ENCODE measurements at regions not wholly inside any gene's neighbourhood (a gene's known extent, or its start where the extent isn't known, plus 50 kb on each side); places are given as distances from the start of the nearest gene placed in this dataset.
"Not testable (repeated sequence)": the region's sequence is repeated elsewhere in the genome, so short reads cannot be mapped to it uniquely, and the experiment has no call there.

- not testable (repeated sequence) for H3K9me3 ChIP-seq (ENCODE audit: control insufficient read depth, low read length); H3K4me3 ChIP-seq (ENCODE audit: insufficient read depth, low read depth, low read length); H3K27ac ChIP-seq (ENCODE audit: insufficient read depth, low read depth, low read length, poor library complexity, severe bottlenecking); H3K4me1 ChIP-seq (ENCODE audit: control insufficient read depth, insufficient read depth, low read length); H3K27me3 ChIP-seq (ENCODE audit: control insufficient read depth, insufficient read depth, low read length, poor library complexity, severe bottlenecking); H3K36me3 ChIP-seq (ENCODE audit: control insufficient read depth, insufficient read depth, low read length)
- WGBS, 2 experiments: 64 to 75% methylated on average over 10 to 11 of the region's 17 CpGs
Measured at GRCh38 chr14:106359157-106359887, 832.9 kb downstream of the TMEM121 start.

GRCh38 chr14:106365371-106365770 is 839.0 kb downstream of the TMEM121 start:
- not testable (repeated sequence) for H3K9me3 ChIP-seq (ENCODE audit: control insufficient read depth, low read length); H3K4me3 ChIP-seq (ENCODE audit: insufficient read depth, low read depth, low read length)
- WGBS, 2 experiments: 43 to 47% methylated on average over 2 of the region's 4 CpGs

GRCh38 chr14:106365894-106366293 is 839.5 kb downstream of the TMEM121 start:
- H3K36me3 ChIP-seq (ENCODE audit: control insufficient read depth, insufficient read depth, low read length); H3K27me3 ChIP-seq (ENCODE audit: control insufficient read depth, insufficient read depth, low read length, poor library complexity, severe bottlenecking); H3K9me3 ChIP-seq (ENCODE audit: control insufficient read depth, low read length); H3K27ac ChIP-seq (ENCODE audit: insufficient read depth, low read depth, low read length, poor library complexity, severe bottlenecking); H3K4me1 ChIP-seq (ENCODE audit: control insufficient read depth, insufficient read depth, low read length); H3K4me3 ChIP-seq (ENCODE audit: insufficient read depth, low read depth, low read length): not testable (repeated sequence)
- WGBS, 2 experiments: 60 to 77% methylated on average over 3 to 4 of the region's 5 CpGs

More at GRCh38 chr14:106365371-106365770, 839.0 kb downstream of the TMEM121 start:
- not testable (repeated sequence) for H3K27ac ChIP-seq (ENCODE audit: insufficient read depth, low read depth, low read length, poor library complexity, severe bottlenecking); H3K27me3 ChIP-seq (ENCODE audit: control insufficient read depth, insufficient read depth, low read length, poor library complexity, severe bottlenecking); H3K36me3 ChIP-seq (ENCODE audit: control insufficient read depth, insufficient read depth, low read length); H3K4me1 ChIP-seq (ENCODE audit: control insufficient read depth, insufficient read depth, low read length)

- not testable (repeated sequence) for H3K9me3 ChIP-seq (ENCODE audit: control insufficient read depth, low read length); H3K4me1 ChIP-seq (ENCODE audit: control insufficient read depth, insufficient read depth, low read length); H3K27me3 ChIP-seq (ENCODE audit: control insufficient read depth, insufficient read depth, low read length, poor library complexity, severe bottlenecking); H3K4me3 ChIP-seq (ENCODE audit: insufficient read depth, low read depth, low read length); H3K36me3 ChIP-seq (ENCODE audit: control insufficient read depth, insufficient read depth, low read length); H3K27ac ChIP-seq (ENCODE audit: insufficient read depth, low read depth, low read length, poor library complexity, severe bottlenecking)
- 50% methylated on average over 1 of the region's 1 CpG; no CpG with 5 or more reads in 1 of the 2 experiments for WGBS, 2 experiments
Measured at GRCh38 chr14:106366971-106367370, 840.6 kb downstream of the TMEM121 start.

GRCh38 chr14:106369456-106369855 is 843.1 kb downstream of the TMEM121 start:
- H3K27me3 ChIP-seq (ENCODE audit: control insufficient read depth, insufficient read depth, low read length, poor library complexity, severe bottlenecking); H3K36me3 ChIP-seq (ENCODE audit: control insufficient read depth, insufficient read depth, low read length); H3K4me1 ChIP-seq (ENCODE audit: control insufficient read depth, insufficient read depth, low read length); H3K4me3 ChIP-seq (ENCODE audit: insufficient read depth, low read depth, low read length); H3K9me3 ChIP-seq (ENCODE audit: control insufficient read depth, low read length); H3K27ac ChIP-seq (ENCODE audit: insufficient read depth, low read depth, low read length, poor library complexity, severe bottlenecking): not testable (repeated sequence)
- WGBS, 2 experiments: 32 to 33% methylated on average over 1 to 2 of the region's 4 CpGs

- Histone ChIP-seq H3K4me3 (ENCODE audit: insufficient read depth, low read depth, low read length) (no peak overlapping the region), H3K9me3 (ENCODE audit: control insufficient read depth, low read length) (peaks cover 8% of the 10 kb centered on the region), H3K27ac (ENCODE audit: insufficient read depth, low read depth, low read length, poor library complexity, severe bottlenecking) (no peak overlapping the region), H3K4me1 (ENCODE audit: control insufficient read depth, insufficient read depth, low read length) (no peaks in the 10 kb centered on the region), H3K36me3 (ENCODE audit: control insufficient read depth, insufficient read depth, low read length) (no peaks in the 10 kb centered on the region), H3K27me3 (ENCODE audit: control insufficient read depth, insufficient read depth, low read length, poor library complexity, severe bottlenecking) (no peaks in the 10 kb centered on the region)
- WGBS, 2 experiments: 62% methylated on average over 17 of the region's 17 CpGs
Measured at GRCh38 chr14:106372870-106373652, 846.7 kb downstream of the TMEM121 start.

- H3K4me1 ChIP-seq (ENCODE audit: control insufficient read depth, insufficient read depth, low read length); H3K4me3 ChIP-seq (ENCODE audit: insufficient read depth, low read depth, low read length); H3K36me3 ChIP-seq (ENCODE audit: control insufficient read depth, insufficient read depth, low read length); H3K27ac ChIP-seq (ENCODE audit: insufficient read depth, low read depth, low read length, poor library complexity, severe bottlenecking); H3K27me3 ChIP-seq (ENCODE audit: control insufficient read depth, insufficient read depth, low read length, poor library complexity, severe bottlenecking): not testable (repeated sequence)
- H3K9me3 ChIP-seq (ENCODE audit: control insufficient read depth, low read length): peaks cover 12% of the 10 kb centered on the region
- 83 to 86% methylated on average over 13 of the region's 13 CpGs for WGBS, 2 experiments
Measured at GRCh38 chr14:106373653-106374110, 847.3 kb downstream of the TMEM121 start.

GRCh38 chr14:106377432-106377831 is 851.0 kb downstream of the TMEM121 start:
- 71 to 79% methylated on average over 1 of the region's 1 CpG for WGBS, 2 experiments
- Histone ChIP-seq H3K27ac (ENCODE audit: insufficient read depth, low read depth, low read length, poor library complexity, severe bottlenecking) (no peak overlapping the region), H3K4me1 (ENCODE audit: control insufficient read depth, insufficient read depth, low read length) (no peaks in the 10 kb centered on the region), H3K36me3 (ENCODE audit: control insufficient read depth, insufficient read depth, low read length) (no peaks in the 10 kb centered on the region), H3K9me3 (ENCODE audit: control insufficient read depth, low read length) (peaks cover 20% of the 10 kb centered on the region), H3K27me3 (ENCODE audit: control insufficient read depth, insufficient read depth, low read length, poor library complexity, severe bottlenecking) (no peaks in the 10 kb centered on the region), H3K4me3 (ENCODE audit: insufficient read depth, low read depth, low read length) (no peak overlapping the region)

- H3K27ac ChIP-seq (ENCODE audit: insufficient read depth, low read depth, low read length, poor library complexity, severe bottlenecking): no peak overlapping the region
- H3K9me3 ChIP-seq (ENCODE audit: control insufficient read depth, low read length): peaks cover 20% of the 10 kb centered on the region
- H3K4me3 ChIP-seq (ENCODE audit: insufficient read depth, low read depth, low read length): no peak overlapping the region
- 23 to 26% methylated on average over 3 of the region's 3 CpGs for WGBS, 2 experiments
- H3K36me3 ChIP-seq (ENCODE audit: control insufficient read depth, insufficient read depth, low read length): no peaks in the 10 kb centered on the region
- H3K27me3 ChIP-seq (ENCODE audit: control insufficient read depth, insufficient read depth, low read length, poor library complexity, severe bottlenecking): no peaks in the 10 kb centered on the region
- no peaks in the 10 kb centered on the region for H3K4me1 ChIP-seq (ENCODE audit: control insufficient read depth, insufficient read depth, low read length)
Measured at GRCh38 chr14:106378191-106378590, 851.8 kb downstream of the TMEM121 start.

- WGBS, 2 experiments: 33 to 83% methylated on average over 1 of the region's 2 CpGs
- H3K4me3 ChIP-seq (ENCODE audit: insufficient read depth, low read depth, low read length): no peak overlapping the region
- no peaks in the 10 kb centered on the region for H3K27me3 ChIP-seq (ENCODE audit: control insufficient read depth, insufficient read depth, low read length, poor library complexity, severe bottlenecking)
- H3K36me3 ChIP-seq (ENCODE audit: control insufficient read depth, insufficient read depth, low read length): no peaks in the 10 kb centered on the region
- peaks cover 18% of the 10 kb centered on the region for H3K9me3 ChIP-seq (ENCODE audit: control insufficient read depth, low read length)
- H3K4me1 ChIP-seq (ENCODE audit: control insufficient read depth, insufficient read depth, low read length): no peaks in the 10 kb centered on the region
- H3K27ac ChIP-seq (ENCODE audit: insufficient read depth, low read depth, low read length, poor library complexity, severe bottlenecking): no peak overlapping the region
Measured at GRCh38 chr14:106380740-106381139, 854.4 kb downstream of the TMEM121 start.

Data from ectodermal cell (in vitro differentiated cells).